ENCODE measurements at regions not wholly inside any gene's neighbourhood (a gene's known extent, or its start where the extent isn't known, plus 50 kb on each side); places are given as distances from the start of the nearest gene placed in this dataset.
"Not testable (repeated sequence)": the region's sequence is repeated elsewhere in the genome, so short reads cannot be mapped to it uniquely, and the experiment has no call there.

- DNase-seq, result no peak
Measured at GRCh38 chr14:71616013-71616412, 316.2 kb upstream of the RGS6 start.

GRCh38 chr14:71618047-71618446 lies 314.2 kb upstream of the RGS6 start:
- no peak for DNase-seq

- no peak for DNase-seq
Measured at GRCh38 chr14:71618716-71619115, 313.5 kb upstream of the RGS6 start.

- no peak for DNase-seq
Measured at GRCh38 chr14:71619472-71619871, 312.8 kb upstream of the RGS6 start.

- no peak for DNase-seq
Measured at GRCh38 chr14:71620401-71620800, 311.8 kb upstream of the RGS6 start.

- DNase-seq, result no peak
Measured at GRCh38 chr14:71621276-71621675, 311.0 kb upstream of the RGS6 start.

GRCh38 chr14:71621980-71622605 lies 310.1 kb upstream of the RGS6 start:
- no peak for DNase-seq

- no peak for DNase-seq
Measured at GRCh38 chr14:71623939-71624338, 308.3 kb upstream of the RGS6 start.

- DNase-seq, result no peak
Measured at GRCh38 chr14:71625175-71625574, 307.1 kb upstream of the RGS6 start.

GRCh38 chr14:71625891-71626701 lies 306.1 kb upstream of the RGS6 start:
- no peak for DNase-seq

GRCh38 chr14:71628433-71628832 lies 303.8 kb upstream of the RGS6 start:
- DNase-seq, result no peak

GRCh38 chr14:71629250-71629649 lies 303.0 kb upstream of the RGS6 start:
- DNase-seq, result no peak

- no peak for DNase-seq
Measured at GRCh38 chr14:71629765-71630492, 302.3 kb upstream of the RGS6 start.

- not testable (repeated sequence) for DNase-seq
Measured at GRCh38 chr14:71631030-71631429, 301.2 kb upstream of the RGS6 start.

- DNase-seq, result no peak
Measured at GRCh38 chr14:71632440-71632946, 299.7 kb upstream of the RGS6 start.

GRCh38 chr14:71636076-71636475 lies 296.2 kb upstream of the RGS6 start:
- DNase-seq, result no peak

GRCh38 chr14:71636820-71637471 lies 295.3 kb upstream of the RGS6 start:
- DNase-seq, result no peak

- no peak for DNase-seq
Measured at GRCh38 chr14:71638523-71639196, 293.6 kb upstream of the RGS6 start.

- no peak for DNase-seq
Measured at GRCh38 chr14:71642715-71643114, 289.5 kb upstream of the RGS6 start.

GRCh38 chr14:71645656-71646055 lies 286.6 kb upstream of the RGS6 start:
- DNase-seq, result no peak

- DNase-seq, result no peak
Measured at GRCh38 chr14:71646518-71646917, 285.7 kb upstream of the RGS6 start.

GRCh38 chr14:71647086-71647784 lies 285.0 kb upstream of the RGS6 start:
- no peak for DNase-seq
